Suprapubic skin (tissue), 4 donors: ENCODE measurements at regions not wholly inside any gene's neighbourhood (a gene's known extent, or its start where the extent isn't known, plus 50 kb on each side); places are given as distances from the start of the nearest gene placed in this dataset.

ENCODE experiments used
- DNase-seq, 2 donors: peaks; one replicate each; pipeline ENCODE4 v3.0.0-alpha.2; 2019; ENCODE audit warnings: low spot score in 2 of 2
- H3K27ac ChIP-seq: fragments of 200-600 bp; sonication (generic); one replicate; pipeline ENCODE4 v1.5.1; 2019
- H3K27me3 ChIP-seq: fragments of 200-600 bp; sonication (generic); one replicate; pipeline ENCODE4 v1.5.1; 2019
- H3K36me3 ChIP-seq: fragments of 200-600 bp; sonication (generic); one replicate; pipeline ENCODE4 v1.5.1; 2019
- H3K4me1 ChIP-seq: fragments of 200-600 bp; sonication (generic); one replicate; pipeline ENCODE4 v1.5.1; 2019
- H3K4me3 ChIP-seq: fragments of 200-600 bp; sonication (generic); one replicate; pipeline ENCODE4 v1.5.1; 2019; ENCODE audit warnings: mild to moderate bottlenecking
- H3K9me3 ChIP-seq: fragments of 200-600 bp; sonication (generic); one replicate; pipeline ENCODE4 v1.5.1; 2019
- EP300 ChIP-seq: sonication (generic); formaldehyde crosslinking; IDR thresholded peaks from one replicate; pipeline ENCODE4 v1.6.1; 2017; ENCODE audit warnings: antibody characterized with exemption
- POLR2A ChIP-seq, 2 donors: fragments of 450-650 bp; IDR thresholded peaks; one replicate each; pipeline ENCODE4 v1.6.1; 2017; ENCODE audit warnings: antibody characterized with exemption in 2 of 2, mild to moderate bottlenecking in 2 of 2, moderate library complexity in 2 of 2
- POLR2AphosphoS5 ChIP-seq, 3 donors: sonication (generic); formaldehyde crosslinking; IDR thresholded peaks; one replicate each; pipeline ENCODE4 v1.6.1; 2017; ENCODE audit warnings: antibody characterized with exemption in 3 of 3
- WGBS: methylation state at CpG from one replicate; pipeline ENCODE4 v1.1.5; 2018; 5-methylcytosine and 5-hydroxymethylcytosine counted together
- TF ChIP-seq, protein P1 (sequence below), 2 donors: fragments of 200-600 bp in 1 of 2; fragments of 450-650 bp in 1 of 2; sonication (generic) in 1 of 2; IDR thresholded peaks; one replicate each; pipeline ENCODE4 v1.5.1; 2016 to 2019; ENCODE audit warnings: antibody characterized with exemption in 2 of 2, mild to moderate bottlenecking in 1 of 2, moderate library complexity in 1 of 2

DNA sequence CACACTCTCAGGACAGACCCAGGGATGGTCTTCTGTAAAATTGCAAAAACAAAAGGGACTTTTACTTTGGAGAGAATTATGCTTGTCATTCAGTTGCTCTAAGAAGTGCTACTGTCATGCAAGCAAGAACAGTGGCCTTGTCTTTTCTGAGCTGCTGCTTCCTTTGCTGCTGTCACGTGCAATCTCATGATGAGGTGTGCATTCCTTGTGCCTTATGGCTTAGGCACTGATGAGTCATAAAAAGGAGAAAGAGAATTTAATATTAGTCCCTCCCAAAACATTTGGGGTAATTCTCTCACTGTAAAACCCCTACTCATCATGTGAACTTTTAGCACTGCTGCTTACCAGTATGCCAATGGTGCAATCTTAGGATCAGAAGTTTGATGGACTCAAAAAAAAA, 2051.3 kb downstream of the TP53TG3F start:
- no peak overlapping the region for H3K27ac ChIP-seq
- TF ChIP-seq EP300 (no peak), POLR2A (IDR thresholded peaks at IDR 0.05) (no peak), POLR2AphosphoS5 (IDR thresholded peaks at IDR 0.05) (no peak)
- TF ChIP-seq, protein P1, sequence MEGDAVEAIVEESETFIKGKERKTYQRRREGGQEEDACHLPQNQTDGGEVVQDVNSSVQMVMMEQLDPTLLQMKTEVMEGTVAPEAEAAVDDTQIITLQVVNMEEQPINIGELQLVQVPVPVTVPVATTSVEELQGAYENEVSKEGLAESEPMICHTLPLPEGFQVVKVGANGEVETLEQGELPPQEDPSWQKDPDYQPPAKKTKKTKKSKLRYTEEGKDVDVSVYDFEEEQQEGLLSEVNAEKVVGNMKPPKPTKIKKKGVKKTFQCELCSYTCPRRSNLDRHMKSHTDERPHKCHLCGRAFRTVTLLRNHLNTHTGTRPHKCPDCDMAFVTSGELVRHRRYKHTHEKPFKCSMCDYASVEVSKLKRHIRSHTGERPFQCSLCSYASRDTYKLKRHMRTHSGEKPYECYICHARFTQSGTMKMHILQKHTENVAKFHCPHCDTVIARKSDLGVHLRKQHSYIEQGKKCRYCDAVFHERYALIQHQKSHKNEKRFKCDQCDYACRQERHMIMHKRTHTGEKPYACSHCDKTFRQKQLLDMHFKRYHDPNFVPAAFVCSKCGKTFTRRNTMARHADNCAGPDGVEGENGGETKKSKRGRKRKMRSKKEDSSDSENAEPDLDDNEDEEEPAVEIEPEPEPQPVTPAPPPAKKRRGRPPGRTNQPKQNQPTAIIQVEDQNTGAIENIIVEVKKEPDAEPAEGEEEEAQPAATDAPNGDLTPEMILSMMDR (IDR thresholded peaks at IDR 0.05), result no peak
- H3K4me3 ChIP-seq, result no peak overlapping the region
- H3K4me1 ChIP-seq, result no peaks in the 10 kb centered on the region
- H3K36me3 ChIP-seq, result no peaks in the 10 kb centered on the region
- no peaks in the 10 kb centered on the region for H3K27me3 ChIP-seq
- WGBS, result 50% methylated on average over 1 of the region's 1 CpG
- DNase-seq, result no peak
- peaks cover 15% of the 10 kb centered on the region for H3K9me3 ChIP-seq

DNA sequence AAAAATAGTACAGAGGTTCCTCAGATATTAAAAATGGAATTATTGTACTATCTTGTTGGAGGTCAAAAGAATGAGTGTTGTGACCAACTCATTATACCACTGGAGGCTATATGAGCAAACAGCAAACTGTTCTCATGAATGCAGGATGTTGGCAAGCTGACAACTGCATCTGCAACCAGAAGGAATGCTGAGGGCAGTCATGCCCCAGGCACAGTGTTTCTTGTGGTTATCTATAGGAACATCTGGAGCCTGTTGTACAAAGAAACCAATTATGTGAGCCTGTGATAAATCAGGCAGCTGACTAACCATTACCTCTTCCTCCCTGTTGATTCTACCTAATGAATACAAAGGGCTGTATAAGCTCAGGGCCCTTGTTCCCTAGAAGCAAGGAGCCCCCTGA, 2057.1 kb downstream of the TP53TG3F start:
- Histone ChIP-seq H3K36me3 (no peaks in the 10 kb centered on the region), H3K27me3 (no peaks in the 10 kb centered on the region), H3K27ac (no peak overlapping the region), H3K4me1 (no peaks in the 10 kb centered on the region), H3K4me3 (no peak overlapping the region), H3K9me3 (peaks cover 7% of the 10 kb centered on the region)
- DNase-seq, result no peak
- TF ChIP-seq, protein P1 (IDR thresholded peaks at IDR 0.05), result no peak

DNA sequence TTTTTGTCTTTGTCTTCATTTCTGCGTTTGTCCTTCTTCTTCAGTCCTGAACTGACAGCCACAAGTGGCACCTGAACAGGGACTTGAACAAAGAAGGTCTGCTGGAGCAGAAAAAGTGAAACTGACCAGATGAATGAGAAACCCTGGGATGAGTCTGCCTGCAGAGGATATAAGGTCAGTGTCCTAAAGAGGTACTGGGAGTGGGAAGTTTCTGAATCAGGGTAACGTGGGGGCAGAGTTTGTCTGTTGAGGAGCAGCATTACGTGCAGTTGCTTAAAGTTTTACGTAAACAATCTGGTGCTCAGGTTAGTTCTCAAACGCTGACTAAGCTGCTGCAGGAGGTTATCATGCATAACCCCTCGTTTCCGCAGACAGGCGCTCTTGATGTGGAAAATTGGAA, 2057.6 kb downstream of the TP53TG3F start:
- TF ChIP-seq, protein P1 (IDR thresholded peaks at IDR 0.05), result no peak
- no peak for TF ChIP-seq POLR2A (IDR thresholded peaks at IDR 0.05)
- TF ChIP-seq EP300, result no peak
- TF ChIP-seq POLR2AphosphoS5 (IDR thresholded peaks at IDR 0.05), result no peak
- Histone ChIP-seq H3K4me1 (no peaks in the 10 kb centered on the region), H3K9me3 (peaks cover 7% of the 10 kb centered on the region), H3K27me3 (no peaks in the 10 kb centered on the region), H3K27ac (no peak overlapping the region), H3K4me3 (no peak overlapping the region), H3K36me3 (no peaks in the 10 kb centered on the region)
- no peak for DNase-seq
- whole genome bisulfite sequencing, result 68% methylated on average over 8 of the region's 8 CpGs

DNA sequence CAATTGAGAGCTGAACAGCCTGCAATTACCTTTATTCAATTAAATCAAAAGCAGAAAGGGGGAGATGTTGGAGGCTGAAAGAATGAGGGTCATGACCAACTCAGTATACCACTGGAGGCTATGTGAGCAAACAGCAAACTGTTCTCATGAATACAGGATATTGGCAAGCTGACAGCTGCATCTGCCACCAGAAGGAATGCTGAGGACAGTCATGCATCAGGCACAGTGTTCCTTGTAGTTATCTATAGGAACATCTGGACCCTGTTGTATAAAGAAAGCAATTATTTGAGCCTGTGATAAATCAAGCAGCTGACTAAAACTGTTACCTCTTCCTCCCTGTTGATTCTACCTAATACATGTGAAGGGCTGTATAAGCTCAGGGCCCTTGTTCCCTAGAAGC, 2064.6 kb downstream of the TP53TG3F start:
- H3K36me3 ChIP-seq, result no peaks in the 10 kb centered on the region
- H3K27me3 ChIP-seq, result no peaks in the 10 kb centered on the region
- no peak overlapping the region for H3K4me3 ChIP-seq
- H3K27ac ChIP-seq, result no peak overlapping the region
- no peaks in the 10 kb centered on the region for H3K9me3 ChIP-seq
- DNase-seq, result no peak
- H3K4me1 ChIP-seq, result no peaks in the 10 kb centered on the region
- TF ChIP-seq POLR2AphosphoS5 (IDR thresholded peaks at IDR 0.05) (no peak), EP300 (no peak), POLR2A (IDR thresholded peaks at IDR 0.05) (no peak)
- TF ChIP-seq, protein P1 (IDR thresholded peaks at IDR 0.05), result no peak

DNA sequence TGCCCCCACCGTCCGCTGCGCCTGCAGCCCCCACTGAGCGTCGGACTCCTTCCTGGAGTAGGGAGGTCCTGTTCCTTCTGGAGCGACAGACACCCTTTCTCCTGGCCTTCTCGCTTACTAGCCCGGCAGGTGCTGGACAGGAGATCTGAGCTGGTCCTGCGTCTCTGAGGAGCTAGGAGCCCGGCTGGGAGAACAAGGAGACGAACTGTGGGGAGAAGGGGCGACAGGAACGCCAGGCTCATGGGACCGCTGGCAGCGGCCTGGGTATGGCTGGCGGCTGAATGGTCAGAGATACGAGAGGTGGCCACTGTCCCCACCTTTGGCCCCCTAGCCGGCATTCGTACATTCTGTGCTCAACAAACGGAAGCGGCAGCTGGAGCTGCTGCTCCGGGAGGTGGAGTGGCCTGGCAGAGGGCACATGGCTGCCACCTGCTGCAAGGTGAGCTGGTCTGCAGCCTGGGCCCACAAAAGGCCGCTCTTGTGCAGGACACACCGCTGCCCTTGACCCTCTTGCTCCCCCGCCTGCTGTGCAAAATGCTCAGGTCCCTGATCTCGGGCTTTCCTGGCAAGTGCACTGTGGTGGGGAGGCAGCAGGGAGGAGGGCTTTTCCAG, 2066.7 kb downstream of the TP53TG3F start:
- Histone ChIP-seq H3K27me3 (no peaks in the 10 kb centered on the region), H3K9me3 (no peaks in the 10 kb centered on the region), H3K4me1 (no peaks in the 10 kb centered on the region), H3K36me3 (no peaks in the 10 kb centered on the region), H3K4me3 (no peak overlapping the region), H3K27ac (no peak overlapping the region)
- no peak for TF ChIP-seq POLR2A (IDR thresholded peaks at IDR 0.05)
- TF ChIP-seq EP300, result no peak
- TF ChIP-seq, protein P1 (IDR thresholded peaks at IDR 0.05), result no peak
- TF ChIP-seq POLR2AphosphoS5 (IDR thresholded peaks at IDR 0.05), result no peak
- 82% methylated on average over 26 of the region's 26 CpGs for WGBS
- DNase-seq, result no peak
